HG03103 (cell line): ENCODE measurements at regions not wholly inside any gene's neighbourhood (a gene's known extent, or its start where the extent isn't known, plus 50 kb on each side); places are given as distances from the start of the nearest gene placed in this dataset.
"Not testable (repeated sequence)": the region's sequence is repeated elsewhere in the genome, so short reads cannot be mapped to it uniquely, and the experiment has no call there.

Source experiments
- ATAC-seq: cut with Tn5 transposase; IDR thresholded peaks from one replicate; pipeline ENCODE4 v1.9.1; 2021; ENCODE audit warnings: low read depth; ENCODE audit not compliant: unreplicated experiment

DNA sequence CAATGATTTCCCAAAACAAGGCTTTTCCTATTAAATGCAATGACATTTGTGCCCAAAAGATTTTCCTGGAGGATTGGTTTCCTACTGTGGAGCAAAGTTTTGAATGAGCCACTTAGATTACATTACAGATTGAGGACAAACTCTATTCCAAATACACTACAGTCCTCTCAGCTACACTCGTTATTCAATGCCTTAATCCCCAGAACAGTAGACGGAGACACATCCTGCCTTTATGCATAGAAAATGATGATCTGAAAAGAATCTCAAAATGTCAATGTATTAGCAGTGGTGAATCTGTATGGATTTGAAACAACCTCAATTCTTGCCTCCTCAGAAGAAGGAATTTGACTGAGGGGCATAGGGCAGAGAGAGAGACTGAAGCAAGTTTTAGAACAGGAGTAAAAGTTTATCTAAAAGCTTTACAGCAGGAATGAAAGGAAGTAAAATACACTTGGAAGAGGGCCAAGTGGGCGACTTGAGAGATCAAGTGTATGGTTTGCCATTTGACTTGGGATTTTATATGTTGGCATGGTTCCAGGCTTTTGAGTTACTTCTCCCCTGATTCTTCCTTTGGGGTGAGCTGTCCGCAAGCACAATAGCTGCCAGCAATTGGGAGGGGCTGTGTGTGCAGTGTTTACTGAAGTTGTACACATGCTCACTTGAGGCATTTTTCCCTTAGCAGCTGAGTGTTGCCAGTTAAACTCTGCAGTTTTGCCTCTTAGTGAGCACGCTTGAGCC is 891.9 kb upstream of the MBL2 start:
- no peak for ATAC-seq

GRCh38 chr10:53650794-53651193 is 878.2 kb upstream of the MBL2 start:
- ATAC-seq, result no peak

- not testable (repeated sequence) for ATAC-seq
Observed at GRCh38 chr10:53647221-53647620, 874.6 kb upstream of the MBL2 start.

GRCh38 chr10:53646525-53646924 is 873.9 kb upstream of the MBL2 start:
- no peak for ATAC-seq

DNA sequence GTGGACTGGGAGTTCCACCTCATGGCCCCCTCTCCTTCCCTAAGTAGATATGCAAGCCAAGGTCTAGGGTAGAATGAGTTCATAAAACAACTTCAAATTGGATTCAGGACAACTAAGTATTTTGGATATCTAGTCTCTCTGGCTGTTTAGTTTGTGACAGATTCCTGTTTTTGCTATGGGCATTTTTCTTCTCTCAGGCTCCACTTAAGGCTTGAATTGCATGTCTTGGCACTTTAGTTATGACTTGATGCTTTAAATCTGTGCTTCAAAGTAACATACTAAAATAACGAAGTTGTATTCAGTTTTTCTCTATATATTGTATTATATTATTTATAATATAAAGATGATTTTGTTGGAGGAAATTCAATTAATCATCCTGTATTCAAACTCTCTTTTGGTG is 873.4 kb upstream of the MBL2 start:
- ATAC-seq, result no peak

DNA sequence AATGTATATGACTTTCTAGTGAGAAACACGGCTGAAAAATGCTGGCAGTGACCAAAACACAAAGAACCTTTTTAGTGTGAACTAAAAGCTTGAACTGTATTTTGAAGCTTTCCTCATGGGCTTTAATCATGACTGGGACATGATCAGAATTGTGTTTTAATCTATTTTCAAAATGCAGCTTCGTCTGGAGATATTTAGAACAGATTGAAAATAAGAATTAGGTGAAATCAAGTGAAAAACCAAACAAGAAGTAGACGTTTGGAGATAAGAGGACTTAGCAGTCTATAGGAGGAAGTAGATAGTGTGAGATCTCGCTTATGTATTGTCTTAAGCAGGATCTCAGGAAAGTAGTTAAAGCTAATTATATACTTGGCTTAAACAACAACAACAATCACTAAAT is 865.4 kb upstream of the MBL2 start:
- no peak for ATAC-seq

DNA sequence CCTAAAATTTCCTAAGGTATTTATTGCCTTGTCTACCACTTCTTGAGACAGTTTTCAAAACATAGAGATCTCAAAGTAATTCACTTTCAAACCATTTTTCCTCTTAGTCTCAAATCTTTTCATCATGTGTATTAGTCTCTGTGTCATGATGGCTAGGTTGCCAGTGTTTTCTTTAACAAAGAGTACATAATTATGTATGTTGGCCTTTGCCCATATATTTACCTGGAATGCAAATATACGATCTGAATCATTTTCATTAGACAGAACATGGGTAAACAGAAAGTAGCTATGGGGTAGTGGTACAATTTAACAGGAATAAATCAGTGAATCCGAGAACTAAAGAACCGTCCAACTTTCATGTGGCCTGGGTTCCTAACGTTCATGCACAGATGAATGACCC is 852.1 kb upstream of the MBL2 start:
- ATAC-seq, result no peak

DNA sequence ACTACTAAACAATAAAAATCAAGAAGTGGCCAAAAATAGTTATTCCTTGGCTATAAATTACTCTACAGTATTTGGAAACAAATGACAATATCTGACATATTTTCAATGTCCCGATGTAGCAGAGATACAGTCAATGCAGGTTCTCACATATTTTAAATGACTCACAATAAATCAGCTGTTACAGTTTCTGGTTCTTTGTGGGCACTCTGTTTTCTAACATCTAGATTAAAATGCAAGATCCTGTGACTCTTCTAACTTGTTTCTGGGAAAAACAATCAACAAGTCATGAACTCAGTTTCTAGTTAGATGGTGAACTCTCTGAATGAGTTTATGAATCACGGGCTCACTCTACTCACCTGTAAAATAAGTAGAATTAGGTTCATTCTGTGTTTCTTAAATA is 849.6 kb upstream of the MBL2 start:
- ATAC-seq, result no peak

DNA sequence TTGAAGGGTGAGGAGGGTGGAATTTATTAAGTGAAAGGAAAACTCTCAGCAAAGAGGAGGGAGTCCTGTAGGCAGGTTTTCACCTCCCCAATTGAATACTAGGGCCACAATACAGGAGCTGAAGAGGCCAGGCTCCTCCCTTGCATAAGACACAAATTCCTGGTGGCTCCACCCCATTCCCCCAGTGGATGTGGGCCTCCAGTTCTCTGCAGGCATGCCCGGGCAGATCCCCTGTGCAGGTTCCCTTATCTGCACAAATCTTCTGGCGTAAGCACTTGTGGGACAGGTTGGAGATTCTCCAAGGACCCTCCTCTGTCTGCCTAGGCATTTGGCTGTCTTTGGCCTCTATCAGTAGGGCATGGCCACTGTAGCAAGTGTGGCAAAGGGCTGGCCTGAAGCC is 847.1 kb upstream of the MBL2 start:
- ATAC-seq, result no peak

GRCh38 chr10:53607691-53608090 is 835.1 kb upstream of the MBL2 start:
- no peak for ATAC-seq

GRCh38 chr10:53606981-53607380 is 834.4 kb upstream of the MBL2 start:
- no peak for ATAC-seq

DNA sequence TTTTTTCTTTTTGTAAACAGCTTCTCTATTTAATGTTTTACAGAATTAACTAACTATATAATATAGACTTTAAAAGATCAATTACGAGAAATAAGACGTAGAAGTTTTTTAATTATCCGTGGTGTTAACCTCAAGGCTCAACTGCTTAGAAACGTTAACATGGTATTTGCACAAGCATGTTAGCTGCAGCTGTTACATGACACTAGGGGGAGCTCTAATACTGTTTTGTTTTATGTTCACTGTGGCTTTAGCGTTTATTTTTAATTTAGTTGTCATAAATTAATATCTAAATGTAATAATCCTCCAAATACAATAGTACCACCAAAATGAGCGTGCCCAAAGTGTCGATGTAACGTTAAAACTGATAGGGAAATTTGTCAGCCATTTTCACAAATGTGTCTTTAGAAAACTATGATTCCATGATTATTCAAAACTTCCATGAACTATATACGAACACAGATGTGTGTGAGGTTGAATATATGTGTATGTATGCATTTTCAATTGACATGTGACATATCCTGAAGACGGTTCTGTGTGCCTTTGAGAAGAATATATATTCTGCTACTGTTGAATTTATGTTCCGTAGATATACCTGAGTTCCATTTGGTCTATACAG is 828.8 kb upstream of the MBL2 start:
- peak; percentile 87 for ATAC-seq

GRCh38 chr10:53598914-53599313 is 826.3 kb upstream of the MBL2 start:
- no peak for ATAC-seq

DNA sequence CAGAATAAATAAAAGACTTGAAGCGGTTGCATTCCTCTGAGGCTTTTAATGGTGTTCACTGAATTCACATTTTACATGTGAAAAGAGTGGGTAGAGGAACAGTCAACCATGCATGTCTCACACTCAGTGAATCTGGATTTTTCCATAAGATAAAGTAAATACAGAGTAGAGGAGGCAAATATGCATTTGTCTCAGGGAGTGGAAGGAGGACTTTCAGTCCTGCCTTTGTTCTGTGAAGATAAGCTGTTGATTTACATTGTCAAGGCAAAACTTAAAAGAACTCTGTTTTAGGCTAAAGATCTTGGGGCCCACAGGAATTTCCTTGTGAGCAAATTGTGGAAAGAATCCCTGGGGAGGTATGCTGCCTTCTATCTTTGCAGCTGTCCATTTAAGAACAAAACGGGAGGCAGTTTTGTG is 825.3 kb upstream of the MBL2 start:
- ATAC-seq, result no peak

DNA sequence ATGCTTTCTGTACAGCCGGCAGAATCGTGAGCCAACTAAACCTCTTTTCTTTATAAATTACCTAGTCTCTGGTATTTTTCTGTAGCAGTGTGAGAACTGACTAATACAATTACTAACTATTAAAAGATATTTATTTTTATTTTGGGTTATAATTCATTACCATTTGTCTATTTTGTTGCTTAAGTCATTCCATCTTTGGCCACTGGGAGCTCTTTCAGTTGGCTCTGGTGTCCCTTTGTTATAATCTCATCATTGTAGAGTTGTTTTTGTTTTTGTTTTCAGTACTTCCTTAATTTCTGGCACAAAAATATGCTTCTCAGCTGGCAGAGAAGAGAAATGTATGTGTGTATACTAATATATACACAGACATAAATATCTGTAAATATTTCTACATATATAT is 807.9 kb upstream of the MBL2 start:
- ATAC-seq, result no peak

DNA sequence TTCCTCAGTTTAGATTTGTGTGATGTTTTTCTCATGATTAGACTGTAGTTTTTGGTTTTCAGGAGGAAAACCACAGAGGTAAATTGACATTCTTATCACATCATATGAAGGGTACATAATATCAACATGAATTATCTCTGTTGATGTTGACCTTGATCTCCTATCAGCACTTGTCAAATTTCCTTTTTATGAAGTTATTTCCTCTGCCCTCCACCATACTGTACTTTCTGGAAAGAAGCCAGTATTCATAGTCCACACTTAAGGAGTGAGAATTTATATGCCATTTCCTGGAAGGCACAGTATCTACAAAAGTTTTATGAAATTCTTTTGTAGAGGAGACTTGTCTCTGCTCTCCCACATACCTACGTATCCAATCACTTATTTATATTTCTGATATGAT is 807.2 kb upstream of the MBL2 start:
- no peak for ATAC-seq

- ATAC-seq, result no peak
Observed at GRCh38 chr10:53574024-53574423, 801.4 kb upstream of the MBL2 start.

- ATAC-seq, result no peak
Observed at GRCh38 chr10:53573498-53573897, 800.9 kb upstream of the MBL2 start.

GRCh38 chr10:53572799-53573198 is 800.2 kb upstream of the MBL2 start:
- no peak for ATAC-seq

- no peak for ATAC-seq
Observed at GRCh38 chr10:53570221-53570620, 797.6 kb upstream of the MBL2 start.

DNA sequence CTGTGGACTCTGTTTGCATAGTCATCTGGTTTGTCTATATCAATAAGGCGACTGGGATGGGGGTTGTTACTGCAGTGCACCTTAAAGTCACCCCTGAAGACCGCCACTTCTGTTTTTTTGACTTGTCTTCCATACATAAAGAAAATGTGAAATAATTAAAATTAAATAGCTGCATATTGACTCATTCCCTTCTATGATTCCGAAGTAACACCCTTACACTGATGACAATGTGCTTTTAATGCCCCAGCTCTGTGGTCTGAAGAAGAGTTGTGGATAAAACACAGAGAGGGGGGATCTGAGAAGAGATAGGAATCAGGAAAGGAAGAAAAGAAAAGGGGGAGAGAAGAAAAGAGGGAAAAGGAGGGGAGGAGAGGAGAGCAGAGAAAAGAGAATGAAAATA is 796.9 kb upstream of the MBL2 start:
- no peak for ATAC-seq

- no peak for ATAC-seq
Observed at GRCh38 chr10:53548664-53549063, 776.1 kb upstream of the MBL2 start.

DNA sequence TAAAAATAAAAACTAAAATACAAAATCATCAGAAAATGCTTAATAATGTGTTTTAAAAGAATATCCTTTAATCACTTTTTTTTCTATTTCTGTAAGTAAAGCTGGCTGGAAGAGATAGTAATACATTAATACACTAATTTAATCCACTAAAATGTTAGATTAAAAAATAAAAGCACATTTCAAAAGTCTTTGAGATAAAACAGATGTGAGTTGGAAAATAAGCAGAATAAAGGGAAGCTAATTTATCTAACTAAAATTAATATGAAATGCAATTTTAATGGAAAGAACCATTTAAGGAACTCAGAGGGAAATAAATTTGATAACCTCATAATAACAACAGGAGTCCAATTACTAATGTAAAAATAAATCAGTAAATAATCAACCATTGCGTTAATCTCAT is 774.8 kb upstream of the MBL2 start:
- no peak for ATAC-seq
